OCI-LY3 (cell line): ENCODE measurements at regions not wholly inside any gene's neighbourhood (a gene's known extent, or its start where the extent isn't known, plus 50 kb on each side); places are given as distances from the start of the nearest gene placed in this dataset.

ENCODE experiments used
- EZH2phosphoT487 ChIP-seq: fragments of 200-600 bp; shearing (Covaris generic); IDR thresholded peaks from 2 replicates; pipeline ENCODE4 v1.6.1; 2018; ENCODE audit warnings: antibody characterized with exemption, mixed run types, low read depth
- TF ChIP-seq, protein P1 (sequence below): fragments of 200-600, 300-600 bp; sonication (generic); IDR thresholded peaks from 2 replicates; pipeline ENCODE4 v1.5.1; 2014; ENCODE audit warnings: antibody characterized with exemption, low read length, low read depth

- TF ChIP-seq, protein P1, sequence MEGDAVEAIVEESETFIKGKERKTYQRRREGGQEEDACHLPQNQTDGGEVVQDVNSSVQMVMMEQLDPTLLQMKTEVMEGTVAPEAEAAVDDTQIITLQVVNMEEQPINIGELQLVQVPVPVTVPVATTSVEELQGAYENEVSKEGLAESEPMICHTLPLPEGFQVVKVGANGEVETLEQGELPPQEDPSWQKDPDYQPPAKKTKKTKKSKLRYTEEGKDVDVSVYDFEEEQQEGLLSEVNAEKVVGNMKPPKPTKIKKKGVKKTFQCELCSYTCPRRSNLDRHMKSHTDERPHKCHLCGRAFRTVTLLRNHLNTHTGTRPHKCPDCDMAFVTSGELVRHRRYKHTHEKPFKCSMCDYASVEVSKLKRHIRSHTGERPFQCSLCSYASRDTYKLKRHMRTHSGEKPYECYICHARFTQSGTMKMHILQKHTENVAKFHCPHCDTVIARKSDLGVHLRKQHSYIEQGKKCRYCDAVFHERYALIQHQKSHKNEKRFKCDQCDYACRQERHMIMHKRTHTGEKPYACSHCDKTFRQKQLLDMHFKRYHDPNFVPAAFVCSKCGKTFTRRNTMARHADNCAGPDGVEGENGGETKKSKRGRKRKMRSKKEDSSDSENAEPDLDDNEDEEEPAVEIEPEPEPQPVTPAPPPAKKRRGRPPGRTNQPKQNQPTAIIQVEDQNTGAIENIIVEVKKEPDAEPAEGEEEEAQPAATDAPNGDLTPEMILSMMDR = no peak
- no peak for TF ChIP-seq EZH2phosphoT487
Measured at GRCh38 chr4:170687751-170688150, 598.0 kb upstream of the AADAT start.
